PC-3 (cell line): ENCODE measurements at regions not wholly inside any gene's neighbourhood (a gene's known extent, or its start where the extent isn't known, plus 50 kb on each side); places are given as distances from the start of the nearest gene placed in this dataset.

Experiments used
- ATAC-seq: fragments of 200-7000 bp; cut with Tn5 transposase; 2 replicates; pipeline ENCODE4 v1.9.1; 2020; ENCODE audit warnings: mild to moderate bottlenecking, moderate library complexity
- BruUV-seq: library from RNA; stranded (reverse); fragments of 400-500 nt; replicated peaks from 2 replicates; lab custom pipeline; 2021; lab: Mats Ljungman, UMichigan
- CTCF ChIA-PET: fragments of 300-600 bp; sonication (Branson Sonifier 250); formaldehyde crosslinking; loops from one replicate; lab custom pipeline; 2022; ENCODE audit warnings: antibody characterized with exemption; lab: Charles Lee
- POLR2A ChIA-PET: fragments of 300-600 bp; sonication (Branson Sonifier 250); formaldehyde crosslinking; loops from one replicate; lab custom pipeline; 2022; ENCODE audit warnings: antibody characterized with exemption; ENCODE audit not compliant: unreplicated experiment; lab: Charles Lee
- DNase-seq: peaks from one replicate; pipeline ENCODE4 v3.0.0-alpha.2; 2015
- H2AFZ ChIP-seq: fragments of 300-600 bp; sonication (generic); 2 replicates; pipeline ENCODE4 v1.6.0; 2016; ENCODE audit warnings: antibody characterized with exemption, low read length
- H3F3A ChIP-seq: fragments of 300-600 bp; sonication (generic); one replicate; pipeline ENCODE4 v1.6.0; 2017; ENCODE audit warnings: antibody characterized with exemption, low read length, control low read depth, mild to moderate bottlenecking; ENCODE audit not compliant: unreplicated experiment
- H3K27ac ChIP-seq: fragments of 300-600 bp; sonication (generic); 2 replicates; pipeline ENCODE4 v1.5.1; 2016; ENCODE audit warnings: mild to moderate bottlenecking, low read length
- H3K27me3 ChIP-seq: fragments of 300-600 bp; sonication (generic); 2 replicates; pipeline ENCODE4 v1.6.1; 2016; ENCODE audit warnings: low read length, mixed read lengths
- H3K36me3 ChIP-seq: fragments of 300-600 bp; sonication (generic); 2 replicates; pipeline ENCODE4 v1.6.1; 2016; ENCODE audit warnings: low read depth, mixed run types, low read length, mixed read lengths
- H3K4me1 ChIP-seq: fragments of 300-600 bp; sonication (generic); 2 replicates; pipeline ENCODE4 v1.5.1; 2016; ENCODE audit warnings: low read length; ENCODE audit not compliant: insufficient read depth
- H3K4me2 ChIP-seq: fragments of 300-600 bp; sonication (generic); 2 replicates; pipeline ENCODE4 v1.6.0; 2016; ENCODE audit warnings: low read length
- H3K4me3 ChIP-seq: fragments of 300-600 bp; sonication (generic); 2 replicates; pipeline ENCODE4 v1.5.1; 2016; ENCODE audit warnings: mild to moderate bottlenecking, low read length, mixed read lengths
- H3K79me2 ChIP-seq: fragments of 300-600 bp; sonication (generic); 2 replicates; pipeline ENCODE4 v1.6.1; 2017; ENCODE audit warnings: low read length, mixed read lengths
- H3K9ac ChIP-seq: fragments of 300-600 bp; sonication (generic); 2 replicates; pipeline ENCODE4 v1.6.0; 2016; ENCODE audit warnings: mild to moderate bottlenecking, low read length
- H3K9me2 ChIP-seq: fragments of 300-600 bp; sonication (generic); replicated peaks from 2 replicates; pipeline ENCODE4 v1.6.1; 2016; ENCODE audit warnings: mixed run types, low read length, mixed read lengths
- H3K9me3 ChIP-seq: fragments of 300-600 bp; sonication (generic); 2 replicates; pipeline ENCODE4 v1.6.1; 2016; ENCODE audit warnings: low read length, mixed read lengths
- H4K20me1 ChIP-seq: fragments of 300-600 bp; sonication (generic); 2 replicates; pipeline ENCODE4 v1.6.1; 2016; ENCODE audit warnings: low read length, mixed read lengths
- CTCF ChIP-seq: fragments of 300-600 bp; sonication (generic); conservative IDR thresholded peaks from 2 replicates; pipeline ENCODE4 v1.5.1; 2017; ENCODE audit warnings: antibody characterized with exemption, low read depth, mild to moderate bottlenecking, low read length
- EZH2 ChIP-seq: fragments of 300-600 bp; sonication (generic); IDR thresholded peaks from one replicate; pipeline ENCODE4 v1.6.1; 2017; ENCODE audit warnings: antibody characterized with exemption, mild to moderate bottlenecking, low read length; ENCODE audit not compliant: unreplicated experiment
- EZH2phosphoT487 ChIP-seq: fragments of 300-600 bp; sonication (generic); IDR thresholded peaks from 2 replicates; pipeline ENCODE4 v1.6.1; 2018; ENCODE audit warnings: mild to moderate bottlenecking, antibody characterized with exemption, low read length, borderline replicate concordance
- intact Hi-C: fragments of 100-400 bp; cut with micrococcal nuclease; formaldehyde crosslinking; loops from 2 replicates; pipeline ENCODE4 v1.9.0; 2023

GRCh38 chr11:56911312-56911711 is 77.4 kb upstream of the OR5AK2 start:
- intact Hi-C loops = no loop called here
- no peaks in the 10 kb centered on the region for H3K9me2 ChIP-seq
- peak overlapping the region; percentile 61 for H3K4me2 ChIP-seq
- no peaks in the 10 kb centered on the region for H3K36me3 ChIP-seq
- no TSS peak for BruUV-seq
- ATAC-seq = no peak
- H3K4me1 ChIP-seq = peaks cover 29% of the 10 kb centered on the region
- no peaks in the 10 kb centered on the region for H4K20me1 ChIP-seq
- POLR2A ChIA-PET = no interaction called here
- CTCF ChIA-PET = no interaction called here
- H2AFZ ChIP-seq = peak overlapping the region; percentile 52; the same call in 1 of the 2 replicates
- peak overlapping the region; percentile 54 for H3K27ac ChIP-seq
- 0 out of 2 replicates have a peak overlapping the region, but pooled peaks have one; percentile 3 for H3K9ac ChIP-seq
- peaks cover 5% of the 10 kb centered on the region for H3F3A ChIP-seq
- no peaks in the 10 kb centered on the region for H3K79me2 ChIP-seq
- peak; percentile 58 for DNase-seq
- no peak for TF ChIP-seq EZH2
- no peak for TF ChIP-seq CTCF
- no peak for TF ChIP-seq EZH2phosphoT487
- H3K9me3 ChIP-seq = no peaks in the 10 kb centered on the region
- no peaks in the 10 kb centered on the region for H3K27me3 ChIP-seq
- peak overlapping the region; percentile 18; the same call in 1 of the 2 replicates for H3K4me3 ChIP-seq

- no TSS peak for BruUV-seq
- CTCF ChIA-PET = no interaction called here
- H3K4me3 ChIP-seq = peak overlapping the region; percentile 18; the same call in 1 of the 2 replicates
- POLR2A ChIA-PET = no interaction called here
- H3K36me3 ChIP-seq = no peaks in the 10 kb centered on the region
- H3K27me3 ChIP-seq = no peaks in the 10 kb centered on the region
- H3K27ac ChIP-seq = peak overlapping the region; percentile 54
- H3F3A ChIP-seq = peaks cover 10% of the 10 kb centered on the region
- peak overlapping the region; percentile 52 for H2AFZ ChIP-seq
- DNase-seq (peak; percentile 69), ATAC-seq (no peak)
- no peaks in the 10 kb centered on the region for H4K20me1 ChIP-seq
- intact Hi-C loops = no loop called here
- no peaks in the 10 kb centered on the region for H3K79me2 ChIP-seq
- H3K9me3 ChIP-seq = no peaks in the 10 kb centered on the region
- H3K4me2 ChIP-seq = peak overlapping the region; percentile 61
- peaks cover 35% of the 10 kb centered on the region for H3K4me1 ChIP-seq
- no peak for TF ChIP-seq EZH2
- H3K9ac ChIP-seq = 0 out of 2 replicates have a peak overlapping the region, but pooled peaks have one; percentile 3
- H3K9me2 ChIP-seq = no peaks in the 10 kb centered on the region
Measured at GRCh38 chr11:56910785-56911184, 77.9 kb upstream of the OR5AK2 start.

- intact Hi-C loops = no loop called here
- ChIA-PET POLR2A (no interaction called here), CTCF (interaction anchor here (0.5 kb wide), 1 partner anchor 340 kb away, joined by 3 read pairs; no protein-coding TSS in a partner anchor)
- Histone ChIP-seq H3K79me2 (no peaks in the 10 kb centered on the region), H3K4me3 (peak overlapping the region; percentile 18; the same call in 1 of the 2 replicates), H3K9me2 (no peaks in the 10 kb centered on the region), H2AFZ (peak overlapping the region; percentile 52), H3K9me3 (no peaks in the 10 kb centered on the region), H3K4me1 (peaks cover 40% of the 10 kb centered on the region), H4K20me1 (no peaks in the 10 kb centered on the region), H3K36me3 (no peaks in the 10 kb centered on the region), H3K9ac (no peak overlapping the region), H3K4me2 (peak overlapping the region; percentile 61), H3K27me3 (no peaks in the 10 kb centered on the region), H3F3A (peaks cover 10% of the 10 kb centered on the region), H3K27ac (peak overlapping the region; percentile 54)
- ATAC-seq (no peak), DNase-seq (peak; percentile 25)
- no peak for TF ChIP-seq EZH2phosphoT487
- TF ChIP-seq CTCF = no peak
- TF ChIP-seq EZH2 = no peak
- no TSS peak for BruUV-seq
Measured at GRCh38 chr11:56910046-56910773, 78.5 kb upstream of the OR5AK2 start.
